SK-N-SH (cell line): ENCODE measurements at regions not wholly inside any gene's neighbourhood (a gene's known extent, or its start where the extent isn't known, plus 50 kb on each side); places are given as distances from the start of the nearest gene placed in this dataset.

ENCODE experiments used
- CTCF ChIA-PET: fragments of 300-600, 350-600 bp; formaldehyde crosslinking; extraction: SDS; loops from one replicate; lab custom pipeline; 2021; lab: Yijun Ruan, JAX
- POLR2A ChIA-PET: fragments of 350-600 bp; sonication (Branson Sonifier 250); formaldehyde crosslinking; extraction: SDS; loops from one replicate; lab custom pipeline; 2020; ENCODE audit warnings: antibody characterized with exemption, inconsistent platforms; lab: Yijun Ruan, JAX
- DNase-seq: peaks from one replicate; pipeline ENCODE4 v3.0.0; 2012
- H2AFZ ChIP-seq: fragments of 200-600 bp; sonication (generic); 2 replicates; pipeline ENCODE4 v1.8.1; 2016; ENCODE audit warnings: antibody characterized with exemption, mild to moderate bottlenecking, low read depth
- H3F3A ChIP-seq: fragments of 200-600 bp; sonication (generic); replicated peaks from 2 replicates; pipeline ENCODE3; 2016; ENCODE audit warnings: antibody characterized with exemption, mild to moderate bottlenecking; ENCODE audit not compliant: insufficient read depth
- H3K27ac ChIP-seq, 2 experiments: fragments of 200-500 bp in 1 of 2; fragments of 200-600 bp in 1 of 2; sonication (Bioruptor generic) in 1 of 2; sonication (generic), shearing (Covaris generic) in 1 of 2; 2 replicates each; pipeline versions ENCODE4 v1.5.1 to v1.6.1; 2014 to 2016; ENCODE audit warnings: low read depth in 2 of 2, inconsistent platforms in 1 of 2, low read length in 1 of 2, mild to moderate bottlenecking in 1 of 2, mixed read lengths in 1 of 2
- H3K27me3 ChIP-seq: fragments of 200-600 bp; sonication (generic), shearing (Covaris generic); 2 replicates; pipeline ENCODE4 v1.6.1; 2016; ENCODE audit warnings: mixed run types; ENCODE audit not compliant: insufficient read depth
- H3K36me3 ChIP-seq, 2 experiments: fragments of 200-500 bp in 1 of 2; fragments of 200-600 bp in 1 of 2; sonication (Bioruptor generic) in 1 of 2; sonication (generic) in 1 of 2; replicated peaks in 1 of 2; 2 replicates each; pipeline versions ENCODE3 to v1.5.1; 2014 to 2016; ENCODE audit warnings: low read length in 1 of 2, mild to moderate bottlenecking in 1 of 2; ENCODE audit not compliant: insufficient read depth in 2 of 2, control insufficient read depth in 1 of 2
- H3K4me1 ChIP-seq, 2 experiments: fragments of 200-500 bp in 1 of 2; fragments of 200-600 bp in 1 of 2; sonication (Bioruptor generic) in 1 of 2; sonication (generic), shearing (Covaris generic) in 1 of 2; 2 replicates each; pipeline versions ENCODE4 v1.5.1 to v1.6.1; 2014 to 2016; ENCODE audit warnings: low read depth in 1 of 2, low read length in 1 of 2, mixed run types in 1 of 2; ENCODE audit not compliant: insufficient read depth in 2 of 2, control insufficient read depth in 1 of 2
- H3K4me2 ChIP-seq: fragments of 200-600 bp; sonication (generic), shearing (Covaris generic); 2 replicates; pipeline ENCODE4 v1.6.1; 2017; ENCODE audit warnings: mixed run types
- H3K4me3 ChIP-seq, 2 experiments: fragments of 200-500 bp in 1 of 2; fragments of 200-600 bp in 1 of 2; sonication (Bioruptor generic) in 1 of 2; sonication (generic), shearing (Covaris generic) in 1 of 2; 2 replicates each; pipeline versions ENCODE4 v1.5.1 to v1.8.1; 2014 to 2016; ENCODE audit warnings: low read depth in 2 of 2, inconsistent platforms in 1 of 2, low read length in 1 of 2, mild to moderate bottlenecking in 1 of 2, mixed read lengths in 1 of 2, moderate library complexity in 1 of 2
- H3K79me2 ChIP-seq: fragments of 200-600 bp; sonication (generic); 2 replicates; pipeline ENCODE4 v1.8.1; 2017; ENCODE audit warnings: mild to moderate bottlenecking; ENCODE audit not compliant: insufficient read depth
- H3K9ac ChIP-seq: fragments of 200-600 bp; sonication (generic); 2 replicates; pipeline ENCODE4 v1.6.1; 2017; ENCODE audit warnings: mixed run types
- H3K9me2 ChIP-seq: fragments of 200-600 bp; sonication (generic); 2 replicates; pipeline ENCODE4 v1.6.1; 2017; ENCODE audit warnings: mixed run types
- H3K9me3 ChIP-seq: fragments of 200-600 bp; sonication (generic); 2 replicates; pipeline ENCODE4 v1.6.1; 2017; ENCODE audit warnings: mixed run types, mild to moderate bottlenecking, moderate library complexity
- H4K20me1 ChIP-seq: fragments of 200-600 bp; sonication (generic); 2 replicates; pipeline ENCODE4 v1.6.1; 2017; ENCODE audit warnings: mild to moderate bottlenecking, mixed run types; ENCODE audit not compliant: insufficient read depth
- EP300 ChIP-seq, 2 experiments: IDR thresholded peaks; 2 replicates each; pipeline versions ENCODE4 v1.4.0 to v1.6.1; 2012; ENCODE audit warnings: borderline replicate concordance in 1 of 2, low read depth in 1 of 2, low read length in 1 of 2
- EZH2phosphoT487 ChIP-seq: fragments of 200-600 bp; sonication (generic); IDR thresholded peaks from 2 replicates; pipeline ENCODE4 v1.6.1; 2017; ENCODE audit warnings: low read depth, mixed run types, mild to moderate bottlenecking, antibody characterized with exemption, moderate library complexity, borderline replicate concordance
- FOSL2 ChIP-seq: IDR thresholded peaks from 2 replicates; pipeline ENCODE4 v1.4.0; 2012; ENCODE audit warnings: low read depth, mild to moderate bottlenecking, moderate library complexity, borderline replicate concordance
- FOXJ3 ChIP-seq: sonication (generic); formaldehyde crosslinking; IDR thresholded peaks from 2 replicates; pipeline ENCODE4 v1.5.1; 2020; ENCODE audit warnings: mild to moderate bottlenecking, missing genetic modification reagents
- FOXM1 ChIP-seq: IDR thresholded peaks from 2 replicates; pipeline ENCODE4 v1.4.0; 2012; ENCODE audit warnings: low read depth, mild to moderate bottlenecking
- MXI1 ChIP-seq: IDR thresholded peaks from 2 replicates; pipeline ENCODE4 v1.6.1; 2012; ENCODE audit warnings: mild to moderate bottlenecking, low read depth, low read length, improper control_type of control experiment
- NFIC ChIP-seq: IDR thresholded peaks from 2 replicates; pipeline ENCODE4 v1.4.0; 2012; ENCODE audit warnings: borderline replicate concordance
- NRF1 ChIP-seq: IDR thresholded peaks from 2 replicates; pipeline ENCODE4 v1.6.1; 2012; ENCODE audit warnings: low read depth, mild to moderate bottlenecking, low read length
- REST ChIP-seq: IDR thresholded peaks from 2 replicates; pipeline ENCODE4 v1.6.1; 2012; ENCODE audit warnings: mild to moderate bottlenecking, low read depth, low read length, moderate library complexity
- RFX5 ChIP-seq: IDR thresholded peaks from 2 replicates; pipeline ENCODE4 v1.6.1; 2012; ENCODE audit warnings: mild to moderate bottlenecking, improper control_type of control experiment, low read length
- RXRA ChIP-seq: IDR thresholded peaks from 2 replicates; pipeline ENCODE4 v1.4.0; 2012; ENCODE audit warnings: low read depth, mild to moderate bottlenecking, borderline replicate concordance
- SMC3 ChIP-seq: IDR thresholded peaks from 2 replicates; pipeline ENCODE4 v1.6.1; 2012; ENCODE audit warnings: low read depth, low read length, improper control_type of control experiment
- TAF1 ChIP-seq: IDR thresholded peaks from 2 replicates; pipeline ENCODE4 v1.6.1; 2012; ENCODE audit warnings: low read depth, mild to moderate bottlenecking, low read length, moderate library complexity, borderline replicate concordance
- TEAD4 ChIP-seq: IDR thresholded peaks from 2 replicates; pipeline ENCODE4 v1.4.0; 2012; ENCODE audit warnings: mild to moderate bottlenecking, borderline replicate concordance; ENCODE audit not compliant: insufficient read depth
- USF2 ChIP-seq: fragments of 150-350 bp; IDR thresholded peaks from 2 replicates; pipeline ENCODE4 v1.6.1; 2017; ENCODE audit warnings: antibody characterized with exemption, low read length, low read depth, borderline replicate concordance
- WGBS: methylation state at CpG from one replicate; pipeline ENCODE4 v1.1.6; 2017; ENCODE audit warnings: low lambda C conversion rate; 5-methylcytosine and 5-hydroxymethylcytosine counted together
- TF ChIP-seq, protein P1 (sequence below): IDR thresholded peaks from 2 replicates; pipeline ENCODE4 v1.4.0; 2012; ENCODE audit warnings: low read depth

DNA sequence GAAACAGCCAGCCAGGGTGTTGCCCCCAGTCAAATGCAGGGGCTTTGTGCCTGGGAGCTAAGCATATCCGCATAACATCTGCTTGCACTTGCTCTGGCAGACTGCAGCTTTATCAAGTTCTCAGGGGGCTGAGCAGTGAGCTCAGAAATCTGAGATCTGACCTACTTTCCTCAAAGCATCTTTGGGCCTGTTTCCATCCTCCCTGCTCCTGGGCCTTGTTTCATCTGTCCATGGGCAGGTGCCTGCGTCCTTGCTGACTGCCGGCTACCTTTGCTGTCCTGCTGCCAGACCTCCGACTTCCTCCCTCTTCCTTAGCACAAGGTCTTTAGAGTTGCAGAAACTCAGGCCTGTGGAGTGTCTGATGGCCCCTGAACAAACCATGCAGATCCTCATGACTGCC is 131.2 kb upstream of the B3GAT1 start (continued):
- no peak for TF ChIP-seq REST
- no peak for TF ChIP-seq USF2

GRCh38 chr11:134542401-134543165 is 130.5 kb upstream of the B3GAT1 start:
- H3K4me2 ChIP-seq = no peak overlapping the region
- no peaks in the 10 kb centered on the region for H3K36me3 ChIP-seq
- no peak overlapping the region for H2AFZ ChIP-seq
- H3K27me3 ChIP-seq = no peaks in the 10 kb centered on the region
- H3K79me2 ChIP-seq = no peaks in the 10 kb centered on the region
- H3K4me3 ChIP-seq = no peak overlapping the region
- 30% methylated on average over 9 of the region's 10 CpGs for WGBS
- no peaks in the 10 kb centered on the region for H3K9me2 ChIP-seq
- H3K9me3 ChIP-seq = no peaks in the 10 kb centered on the region
- no peaks in the 10 kb centered on the region for H3K4me1 ChIP-seq
- no peak for TF ChIP-seq SMC3
- TF ChIP-seq EZH2phosphoT487 = no peak
- TF ChIP-seq FOXJ3 = no peak
- TF ChIP-seq RFX5 = no peak
- no peak for TF ChIP-seq TAF1
- no peak for TF ChIP-seq EP300 (IDR thresholded peaks at IDR 0.05; ENCODE audit: borderline replicate concordance in 1 of 2, low read depth in 1 of 2, low read length in 1 of 2)
- TF ChIP-seq NRF1 = no peak
- TF ChIP-seq TEAD4 = no peak
- ChIA-PET CTCF (no interaction called here), POLR2A (no interaction called here)
- no peak overlapping the region for H3K9ac ChIP-seq
- no peak for DNase-seq
- H4K20me1 ChIP-seq = no peaks in the 10 kb centered on the region
- H3F3A ChIP-seq = no peaks in the 10 kb centered on the region
- no peak overlapping the region for H3K27ac ChIP-seq

DNA sequence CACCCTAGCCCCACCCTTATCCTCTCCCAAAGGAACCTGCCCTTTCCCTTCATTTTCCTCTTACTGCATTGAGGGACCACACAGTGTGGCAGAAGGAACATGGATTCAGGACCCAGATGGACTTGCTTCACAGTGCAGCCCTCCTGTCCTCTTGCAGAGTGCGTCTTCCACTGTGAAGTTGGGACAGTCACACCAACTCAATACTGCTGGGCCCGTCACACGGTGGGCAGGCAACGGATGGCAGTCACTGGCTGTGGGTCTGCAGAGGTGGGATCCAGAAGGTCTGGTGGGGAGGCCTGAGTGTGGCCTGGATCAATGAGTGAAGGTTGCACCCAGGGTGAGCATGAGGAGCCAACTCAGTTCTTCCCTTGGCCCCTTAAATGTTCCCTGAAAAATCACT is 129.9 kb upstream of the B3GAT1 start:
- Histone ChIP-seq H3F3A (no peaks in the 10 kb centered on the region), H3K4me1 (no peaks in the 10 kb centered on the region), H2AFZ (no peak overlapping the region), H3K9me3 (no peaks in the 10 kb centered on the region), H3K36me3 (no peaks in the 10 kb centered on the region), H3K9me2 (no peaks in the 10 kb centered on the region), H3K27me3 (no peaks in the 10 kb centered on the region), H3K4me3 (no peak overlapping the region), H3K27ac (no peak overlapping the region), H3K9ac (no peak overlapping the region), H3K79me2 (no peaks in the 10 kb centered on the region), H4K20me1 (no peaks in the 10 kb centered on the region), H3K4me2 (no peak overlapping the region)
- no CpG with 5 or more reads among the region's 4 CpGs for WGBS
- ChIA-PET POLR2A (no interaction called here), CTCF (no interaction called here)
- no peak for DNase-seq
- TF ChIP-seq FOSL2 (no peak), EZH2phosphoT487 (no peak), NFIC (no peak), FOXM1 (no peak), TAF1 (no peak), REST (no peak), RXRA (no peak), SMC3 (no peak), MXI1 (no peak)
- TF ChIP-seq, protein P1, sequence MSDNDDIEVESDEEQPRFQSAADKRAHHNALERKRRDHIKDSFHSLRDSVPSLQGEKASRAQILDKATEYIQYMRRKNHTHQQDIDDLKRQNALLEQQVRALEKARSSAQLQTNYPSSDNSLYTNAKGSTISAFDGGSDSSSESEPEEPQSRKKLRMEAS = no peak
